Esophagus squamous epithelium (tissue), 5 donors: ENCODE measurements at regions not wholly inside any gene's neighbourhood (a gene's known extent, or its start where the extent isn't known, plus 50 kb on each side); places are given as distances from the start of the nearest gene placed in this dataset.
A peak's percentile ranks its signal among the peaks of the same experiment; 100 is the strongest.

Experiments used
- DNase-seq: peaks from one replicate; lab custom pipeline; 2025; lab: John Stamatoyannopoulos, UW
- H3K27ac ChIP-seq, 4 donors: fragments of 200-600 bp; sonication (generic); one replicate each; pipeline ENCODE4 v1.5.1; 2016 to 2019; ENCODE audit warnings: mild to moderate bottlenecking in 1 of 4
- H3K27me3 ChIP-seq, 4 donors: fragments of 200-600 bp; sonication (generic); 1 replicate in 3 of 4; 2 replicates in 1 of 4; pipeline versions ENCODE4 v1.5.1 to v1.6.0; 2017 to 2021; ENCODE audit warnings: antibody characterized with exemption in 1 of 4
- H3K36me3 ChIP-seq, 3 donors: fragments of 200-600 bp; sonication (generic); one replicate each; pipeline ENCODE4 v1.5.1; 2016 to 2019
- H3K4me1 ChIP-seq, 3 donors: fragments of 200-600 bp; sonication (generic); one replicate each; pipeline ENCODE4 v1.5.1; 2017 to 2019
- H3K4me3 ChIP-seq, 4 donors: fragments of 200-600 bp; sonication (generic); 1 replicate in 3 of 4; 2 replicates in 1 of 4; pipeline ENCODE4 v1.5.1; 2016 to 2019; ENCODE audit warnings: mild to moderate bottlenecking in 2 of 4, moderate library complexity in 1 of 4
- H3K9me3 ChIP-seq, 3 donors: fragments of 200-600 bp; sonication (generic); one replicate each; pipeline ENCODE4 v1.5.1; 2016 to 2019
- CTCF ChIP-seq, 6 experiments: fragments of 450-650 bp in 4 of 6; fragments of 200-600 bp in 2 of 6; sonication (generic) in 2 of 6; IDR thresholded peaks; one replicate each; pipeline ENCODE4 v1.5.1; 2016 to 2019; ENCODE audit warnings: antibody characterized with exemption in 6 of 6, mild to moderate bottlenecking in 4 of 6, moderate library complexity in 4 of 6
- POLR2A ChIP-seq, 4 donors: fragments of 450-650 bp; IDR thresholded peaks; one replicate each; pipeline ENCODE4 v1.6.1; 2017; ENCODE audit warnings: antibody characterized with exemption in 4 of 4, mild to moderate bottlenecking in 4 of 4, moderate library complexity in 3 of 4
- WGBS, 2 donors: methylation state at CpG; one replicate each; pipeline ENCODE4 v1.1.5; 2018; 5-methylcytosine and 5-hydroxymethylcytosine counted together
- intact Hi-C: fragments of 100-400 bp; cut with DNase I; formaldehyde crosslinking; loops from one replicate; pipeline ENCODE4 v1.15.0; 2022
- donor health status: DM: yes; HTN: yes; CAD: no.

- no peaks in the 10 kb centered on the region for H3K27me3 ChIP-seq
- H3K4me3 ChIP-seq, result no peak overlapping the region
- no peak for TF ChIP-seq POLR2A (IDR thresholded peaks at IDR 0.05)
- TF ChIP-seq CTCF (IDR thresholded peaks at IDR 0.05), result no peak
- no peak for DNase-seq
- H3K9me3 ChIP-seq, result no peaks in the 10 kb centered on the region
- whole genome bisulfite sequencing, 2 donors, result 61 to 76% methylated on average over 3 of the region's 3 CpGs
- no peaks in the 10 kb centered on the region for H3K4me1 ChIP-seq
- intact Hi-C loops, result no loop called here
- H3K27ac ChIP-seq, result no peak overlapping the region
- no peaks in the 10 kb centered on the region for H3K36me3 ChIP-seq
Measured at GRCh38 chr4:30601070-30601865, 118.9 kb upstream of the PCDH7 start.

GRCh38 chr4:30605616-30606190, 114.5 kb upstream of the PCDH7 start:
- no peak for DNase-seq
- Histone ChIP-seq H3K27me3 (no peaks in the 10 kb centered on the region), H3K9me3 (no peaks in the 10 kb centered on the region), H3K36me3 (no peaks in the 10 kb centered on the region), H3K4me1 (no peaks in the 10 kb centered on the region), H3K4me3 (no peak overlapping the region), H3K27ac (no peak overlapping the region)
- no peak for TF ChIP-seq POLR2A (IDR thresholded peaks at IDR 0.05)
- no peak for TF ChIP-seq CTCF (IDR thresholded peaks at IDR 0.05)
- intact Hi-C loops, result no loop called here

GRCh38 chr4:30610361-30610760, 109.8 kb upstream of the PCDH7 start:
- Histone ChIP-seq H3K4me3 (no peak overlapping the region), H3K4me1 (no peaks in the 10 kb centered on the region), H3K36me3 (no peaks in the 10 kb centered on the region), H3K9me3 (no peaks in the 10 kb centered on the region), H3K27me3 (no peaks in the 10 kb centered on the region), H3K27ac (no peak overlapping the region)
- TF ChIP-seq POLR2A (IDR thresholded peaks at IDR 0.05), result no peak
- no peak for TF ChIP-seq CTCF (IDR thresholded peaks at IDR 0.05)
- WGBS, 2 donors, result 78 to 86% methylated on average over 1 of the region's 1 CpG
- intact Hi-C loops, result no loop called here
- no peak for DNase-seq

GRCh38 chr4:30614771-30615170, 105.4 kb upstream of the PCDH7 start:
- Histone ChIP-seq H3K27ac (no peak overlapping the region), H3K9me3 (no peaks in the 10 kb centered on the region), H3K4me3 (no peak overlapping the region), H3K36me3 (no peaks in the 10 kb centered on the region), H3K4me1 (peaks cover 0 to 30% (median 0%) of the 10 kb centered on the region in 3 donors), H3K27me3 (no peaks in the 10 kb centered on the region)
- no peak for DNase-seq
- intact Hi-C loops, result no loop called here
- TF ChIP-seq POLR2A (IDR thresholded peaks at IDR 0.05) (no peak), CTCF (IDR thresholded peaks at IDR 0.05) (no peak)

- DNase-seq, result no peak
- intact Hi-C loops, result no loop called here
- no peaks in the 10 kb centered on the region for H3K27me3 ChIP-seq
- peaks cover 0 to 30% (median 0%) of the 10 kb centered on the region in 3 donors for H3K4me1 ChIP-seq
- no peak overlapping the region for H3K4me3 ChIP-seq
- no peaks in the 10 kb centered on the region for H3K9me3 ChIP-seq
- no peaks in the 10 kb centered on the region for H3K36me3 ChIP-seq
- no peak for TF ChIP-seq POLR2A (IDR thresholded peaks at IDR 0.05)
- no peak for TF ChIP-seq CTCF (IDR thresholded peaks at IDR 0.05)
- 54 to 68% methylated on average over 2 of the region's 2 CpGs for WGBS, 2 donors
- peak overlapping the region in 3 of 4 donors; percentile 11 to 43 (median 40) for H3K27ac ChIP-seq
Measured at GRCh38 chr4:30616942-30617646, 103.1 kb upstream of the PCDH7 start.
